AG04450 (cell line): ENCODE measurements at regions not wholly inside any gene's neighbourhood (a gene's known extent, or its start where the extent isn't known, plus 50 kb on each side); places are given as distances from the start of the nearest gene placed in this dataset.

ENCODE experiments used
- CTCF ChIA-PET: fragments of 300-600, 350-600 bp; formaldehyde crosslinking; extraction: SDS; loops from one replicate; lab custom pipeline; 2022; ENCODE audit warnings: antibody characterized with exemption, inconsistent platforms; lab: Charles Lee
- POLR2A ChIA-PET: fragments of 350-600 bp; formaldehyde crosslinking; extraction: SDS; loops from one replicate; lab custom pipeline; 2021; ENCODE audit warnings: antibody characterized with exemption, inconsistent platforms; lab: Yijun Ruan, JAX
- DNase-seq: peaks from one replicate; pipeline ENCODE4 v3.0.0-alpha.2; 2011; ENCODE audit warnings: low read depth, low spot score
- H3K27ac ChIP-seq: one replicate; pipeline ENCODE4 v1.5.1; 2012; ENCODE audit warnings: low read depth, low read length, control low read depth
- H3K27me3 ChIP-seq: one replicate; pipeline ENCODE4 v1.6.0; 2012; ENCODE audit warnings: low read length; ENCODE audit not compliant: control insufficient read depth, insufficient read depth
- H3K4me3 ChIP-seq: 2 replicates; pipeline ENCODE4 v1.5.1; 2011; ENCODE audit warnings: mild to moderate bottlenecking, low read depth, low read length, control low read depth
- H3K9me3 ChIP-seq: 2 replicates; pipeline ENCODE4 v1.5.1; 2012; ENCODE audit warnings: low read length; ENCODE audit not compliant: control insufficient read depth, insufficient read depth
- CTCF ChIP-seq: IDR thresholded peaks from 2 replicates; pipeline ENCODE4 v1.5.1; 2011; ENCODE audit warnings: low read depth, low read length, control low read depth, inconsistent platforms

GRCh38 chr13:23987331-23987894 is 90.1 kb upstream of the C1QTNF9B start:
- ChIA-PET POLR2A (no interaction called here), CTCF (interaction anchor here (0.6 to 1.5 kb wide), 4 partner anchors 26 to 241 kb away, joined by 3 read pairs; no protein-coding TSS in a partner anchor)
- Histone ChIP-seq H3K9me3 (no peaks in the 10 kb centered on the region), H3K4me3 (no peak overlapping the region), H3K27ac (peak overlapping the region; percentile 33), H3K27me3 (no peaks in the 10 kb centered on the region)
- peak; percentile 39 for DNase-seq
- TF ChIP-seq CTCF, result no peak

GRCh38 chr13:23988546-23989122 is 91.3 kb upstream of the C1QTNF9B start:
- H3K9me3 ChIP-seq, result no peaks in the 10 kb centered on the region
- no peak overlapping the region for H3K4me3 ChIP-seq
- DNase-seq, result no peak
- H3K27me3 ChIP-seq, result no peaks in the 10 kb centered on the region
- CTCF ChIA-PET, result interaction anchor here (0.7 to 0.8 kb wide), 2 partner anchors 19 to 240 kb away, joined by 3 to 4 read pairs; no protein-coding TSS in a partner anchor
- TF ChIP-seq CTCF, result no peak
- POLR2A ChIA-PET, result no interaction called here
- H3K27ac ChIP-seq, result no peak overlapping the region

- ChIA-PET CTCF (interaction anchor here (0.8 kb wide), 1 partner anchor 238 kb away, joined by 5 read pairs; no protein-coding TSS in a partner anchor), POLR2A (no interaction called here)
- Histone ChIP-seq H3K27me3 (no peaks in the 10 kb centered on the region), H3K9me3 (no peaks in the 10 kb centered on the region), H3K27ac (no peak overlapping the region), H3K4me3 (no peak overlapping the region)
- no peak for TF ChIP-seq CTCF
- no peak for DNase-seq
Observed at GRCh38 chr13:23990455-23990854, 93.2 kb upstream of the C1QTNF9B start.

- Histone ChIP-seq H3K4me3 (no peak overlapping the region), H3K9me3 (no peaks in the 10 kb centered on the region), H3K27ac (no peak overlapping the region), H3K27me3 (no peaks in the 10 kb centered on the region)
- no peak for TF ChIP-seq CTCF
- DNase-seq, result no peak
- POLR2A ChIA-PET, result no interaction called here
- CTCF ChIA-PET, result no interaction called here
Observed at GRCh38 chr13:23991119-23991518, 93.8 kb upstream of the C1QTNF9B start.
